GM12892 (cell line): ENCODE measurements at regions not wholly inside any gene's neighbourhood (a gene's known extent, or its start where the extent isn't known, plus 50 kb on each side); places are given as distances from the start of the nearest gene placed in this dataset.

Experiments
- POLR2A ChIP-seq: IDR thresholded peaks from 2 replicates; pipeline ENCODE4 v1.6.1; 2011; ENCODE audit warnings: low read depth, low read length, control low read depth
- POLR2AphosphoS5 ChIP-seq: IDR thresholded peaks from 2 replicates; pipeline ENCODE4 v1.6.1; 2011; ENCODE audit warnings: low read depth, low read length, control low read depth

DNA sequence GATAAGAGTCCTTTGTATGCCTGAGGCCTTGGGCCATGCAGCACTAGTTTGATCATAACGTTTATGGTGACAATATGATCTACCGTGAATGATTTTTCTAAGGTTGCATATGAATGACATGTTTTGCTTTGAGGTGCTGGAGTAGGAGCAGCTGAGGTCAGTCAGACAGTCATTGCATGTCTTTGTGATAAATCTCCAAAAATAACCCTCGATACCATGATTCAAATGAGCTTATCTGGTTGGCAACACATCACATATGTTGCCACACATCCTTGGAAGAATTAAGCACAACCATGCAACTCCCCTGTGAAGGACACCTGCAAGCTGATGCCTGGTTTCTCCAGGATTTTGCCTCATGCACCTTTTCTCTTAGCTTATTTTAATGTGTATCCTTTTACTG is 394.5 kb downstream of the LTN1 start:
- TF ChIP-seq POLR2A (no peak), POLR2AphosphoS5 (no peak)
